PC-3 (cell line): ENCODE measurements at regions not wholly inside any gene's neighbourhood (a gene's known extent, or its start where the extent isn't known, plus 50 kb on each side); places are given as distances from the start of the nearest gene placed in this dataset.

ENCODE experiments used
- CTCF ChIP-seq: fragments of 300-600 bp; sonication (generic); conservative IDR thresholded peaks from 2 replicates; pipeline ENCODE4 v1.5.1; 2017; ENCODE audit warnings: antibody characterized with exemption, low read depth, mild to moderate bottlenecking, low read length
- EZH2 ChIP-seq: fragments of 300-600 bp; sonication (generic); IDR thresholded peaks from one replicate; pipeline ENCODE4 v1.6.1; 2017; ENCODE audit warnings: antibody characterized with exemption, mild to moderate bottlenecking, low read length; ENCODE audit not compliant: unreplicated experiment
- EZH2phosphoT487 ChIP-seq: fragments of 300-600 bp; sonication (generic); IDR thresholded peaks from 2 replicates; pipeline ENCODE4 v1.6.1; 2018; ENCODE audit warnings: mild to moderate bottlenecking, antibody characterized with exemption, low read length, borderline replicate concordance

- no peak for TF ChIP-seq CTCF
- TF ChIP-seq EZH2phosphoT487, result no peak
- no peak for TF ChIP-seq EZH2
Measured at GRCh38 chr5:124461157-124461556, 285.3 kb downstream of the ZNF608 start.
